Stomach (tissue), 8 donors: ENCODE measurements at regions not wholly inside any gene's neighbourhood (a gene's known extent, or its start where the extent isn't known, plus 50 kb on each side); places are given as distances from the start of the nearest gene placed in this dataset.

ENCODE experiments used
- DNase-seq, 2 donors: peaks; one replicate each; pipeline versions ENCODE4 v3.0.0 to v3.0.0-alpha.2; 2013 to 2019
- H3K27ac ChIP-seq, 5 donors: fragments of 200-600 bp in 4 of 5; sonication (generic) in 4 of 5; one replicate each; pipeline ENCODE4 v1.5.1; 2013 to 2019; ENCODE audit warnings: mild to moderate bottlenecking in 1 of 5, moderate library complexity in 1 of 5
- H3K27me3 ChIP-seq, 3 donors: fragments of 200-600 bp; sonication (generic); one replicate each; pipeline ENCODE4 v1.5.1; 2017 to 2019; ENCODE audit warnings: mixed run types in 1 of 3
- H3K36me3 ChIP-seq, 4 donors: fragments of 200-600 bp; sonication (generic); 1 replicate in 3 of 4; 2 replicates in 1 of 4; pipeline ENCODE4 v1.5.1; 2016 to 2019
- H3K4me1 ChIP-seq, 4 donors: fragments of 200-600 bp; sonication (generic); one replicate each; pipeline ENCODE4 v1.5.1; 2016 to 2019
- H3K4me3 ChIP-seq, 4 donors: fragments of 200-600 bp; sonication (generic) in 3 of 4; one replicate each; pipeline ENCODE4 v1.5.1; 2016 to 2019; ENCODE audit warnings: mild to moderate bottlenecking in 1 of 4
- H3K9me3 ChIP-seq, 4 donors: fragments of 200-600 bp; sonication (generic); one replicate each; pipeline ENCODE4 v1.5.1; 2016 to 2019
- EP300 ChIP-seq: sonication (generic); formaldehyde crosslinking; IDR thresholded peaks from one replicate; pipeline ENCODE4 v1.6.1; 2017; ENCODE audit warnings: antibody characterized with exemption
- POLR2A ChIP-seq, 4 donors: fragments of 450-650 bp; IDR thresholded peaks; one replicate each; pipeline ENCODE4 v1.6.1; 2016; ENCODE audit warnings: antibody characterized with exemption in 4 of 4, control low read depth in 2 of 4, mild to moderate bottlenecking in 1 of 4, moderate library complexity in 1 of 4
- POLR2AphosphoS5 ChIP-seq, 3 donors: sonication (generic); formaldehyde crosslinking; IDR thresholded peaks; one replicate each; pipeline ENCODE4 v1.6.1; 2016; ENCODE audit warnings: antibody characterized with exemption in 3 of 3
- WGBS, 5 donors: extraction: QIAGEN DNeasy Blood & Tissue Kit in 3 of 5; methylation state at CpG; one replicate each; pipeline versions ENCODE4 v1.1.5 to v1.1.7; 2013 to 2018; 5-methylcytosine and 5-hydroxymethylcytosine counted together
- intact Hi-C: fragments of 100-400 bp; cut with DNase I; formaldehyde crosslinking; loops from one replicate; pipeline ENCODE4 v1.15.1; 2023; ENCODE audit warnings: low total_unique reads
- TF ChIP-seq, protein P1 (sequence below), 7 experiments: fragments of 450-650 bp in 4 of 7; fragments of 200-600 bp in 3 of 7; sonication (generic) in 3 of 7; IDR thresholded peaks; one replicate each; pipeline ENCODE4 v1.5.1; 2016 to 2019; ENCODE audit warnings: antibody characterized with exemption in 7 of 7, control low read depth in 2 of 7, mild to moderate bottlenecking in 1 of 7
- donor health status: healthy with polysubstance abuse.
- donor health status: Bipolar disorder and iron deficiency.
- donor health status: healthy.

DNA sequence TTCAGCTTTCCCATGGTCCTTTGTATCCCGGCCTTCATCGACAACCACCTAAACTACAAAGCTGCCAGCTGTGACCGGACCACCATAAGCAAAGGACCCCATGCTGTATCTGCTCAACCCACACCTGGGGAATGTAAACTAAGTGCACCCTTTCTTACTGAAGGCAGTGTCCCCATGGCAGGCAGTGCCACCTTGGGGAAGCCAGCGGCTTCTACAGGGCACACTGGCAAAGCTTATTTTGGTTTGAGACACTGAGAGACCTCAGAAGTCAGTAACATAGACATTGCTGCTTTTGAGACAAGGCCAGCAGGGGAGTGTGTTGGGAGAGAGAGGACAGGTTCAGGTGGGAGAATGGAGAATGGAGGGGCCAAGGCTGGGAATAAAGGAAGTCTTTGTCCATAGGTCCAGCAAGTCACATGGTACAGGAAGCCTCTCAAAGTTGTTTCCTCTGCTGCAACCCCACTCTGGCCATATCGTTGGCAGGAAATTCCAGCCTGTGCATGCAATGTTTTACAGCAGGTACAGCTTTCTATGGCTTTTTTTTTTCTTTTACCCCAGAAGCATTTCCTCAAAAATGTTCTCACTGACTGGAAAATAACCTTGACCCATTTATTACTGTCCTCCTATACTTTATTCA is 85.9 kb upstream of the NPVF start:
- WGBS, 5 donors = 82 to 88% (median 84%) methylated on average over 5 of the region's 5 CpGs

GRCh38 chr7:25314731-25315267 is 86.5 kb upstream of the NPVF start:
- Histone ChIP-seq H3K9me3 (no peaks in the 10 kb centered on the region), H3K27ac (no peak overlapping the region), H3K27me3 (no peaks in the 10 kb centered on the region), H3K36me3 (no peaks in the 10 kb centered on the region), H3K4me1 (peaks cover 0 to 15% (median 7%) of the 10 kb centered on the region in 4 donors), H3K4me3 (no peak overlapping the region)
- peak in 1 of 2 donors; percentile 59 for DNase-seq
- WGBS, 5 donors = 47 to 70% (median 50%) methylated on average over 10 of the region's 10 CpGs
- intact Hi-C loops = no loop called here
- TF ChIP-seq POLR2A (IDR thresholded peaks at IDR 0.05) (no peak), EP300 (no peak), POLR2AphosphoS5 (IDR thresholded peaks at IDR 0.05) (no peak)
- TF ChIP-seq, protein P1, sequence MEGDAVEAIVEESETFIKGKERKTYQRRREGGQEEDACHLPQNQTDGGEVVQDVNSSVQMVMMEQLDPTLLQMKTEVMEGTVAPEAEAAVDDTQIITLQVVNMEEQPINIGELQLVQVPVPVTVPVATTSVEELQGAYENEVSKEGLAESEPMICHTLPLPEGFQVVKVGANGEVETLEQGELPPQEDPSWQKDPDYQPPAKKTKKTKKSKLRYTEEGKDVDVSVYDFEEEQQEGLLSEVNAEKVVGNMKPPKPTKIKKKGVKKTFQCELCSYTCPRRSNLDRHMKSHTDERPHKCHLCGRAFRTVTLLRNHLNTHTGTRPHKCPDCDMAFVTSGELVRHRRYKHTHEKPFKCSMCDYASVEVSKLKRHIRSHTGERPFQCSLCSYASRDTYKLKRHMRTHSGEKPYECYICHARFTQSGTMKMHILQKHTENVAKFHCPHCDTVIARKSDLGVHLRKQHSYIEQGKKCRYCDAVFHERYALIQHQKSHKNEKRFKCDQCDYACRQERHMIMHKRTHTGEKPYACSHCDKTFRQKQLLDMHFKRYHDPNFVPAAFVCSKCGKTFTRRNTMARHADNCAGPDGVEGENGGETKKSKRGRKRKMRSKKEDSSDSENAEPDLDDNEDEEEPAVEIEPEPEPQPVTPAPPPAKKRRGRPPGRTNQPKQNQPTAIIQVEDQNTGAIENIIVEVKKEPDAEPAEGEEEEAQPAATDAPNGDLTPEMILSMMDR (IDR thresholded peaks at IDR 0.05) = no peak

More for the DNA sequence above, 85.9 kb upstream of the NPVF start:
- Histone ChIP-seq H3K4me1 (peaks cover 0 to 15% (median 7%) of the 10 kb centered on the region in 4 donors), H3K36me3 (no peaks in the 10 kb centered on the region), H3K27me3 (no peaks in the 10 kb centered on the region), H3K4me3 (no peak overlapping the region), H3K9me3 (no peaks in the 10 kb centered on the region), H3K27ac (no peak overlapping the region)
- intact Hi-C loops = no loop called here
- TF ChIP-seq EP300 (no peak), POLR2AphosphoS5 (IDR thresholded peaks at IDR 0.05) (no peak), POLR2A (IDR thresholded peaks at IDR 0.05) (no peak)
- TF ChIP-seq, protein P1 (IDR thresholded peaks at IDR 0.05) = no peak
- DNase-seq = peak in 1 of 2 donors; percentile 44

GRCh38 chr7:25316366-25316765 is 88.1 kb upstream of the NPVF start:
- 61 to 71% (median 65%) methylated on average over 2 of the region's 2 CpGs for WGBS, 5 donors
- H3K27me3 ChIP-seq = no peaks in the 10 kb centered on the region
- TF ChIP-seq EP300 (no peak), POLR2A (IDR thresholded peaks at IDR 0.05) (no peak), POLR2AphosphoS5 (IDR thresholded peaks at IDR 0.05) (no peak)
- TF ChIP-seq, protein P1 (IDR thresholded peaks at IDR 0.05) = no peak
- H3K4me3 ChIP-seq = no peak overlapping the region
- H3K36me3 ChIP-seq = no peaks in the 10 kb centered on the region
- no peak for DNase-seq
- intact Hi-C loops = no loop called here
- H3K4me1 ChIP-seq = peaks cover 0 to 15% (median 7%) of the 10 kb centered on the region in 4 donors
- H3K9me3 ChIP-seq = no peaks in the 10 kb centered on the region
- H3K27ac ChIP-seq = no peak overlapping the region

DNA sequence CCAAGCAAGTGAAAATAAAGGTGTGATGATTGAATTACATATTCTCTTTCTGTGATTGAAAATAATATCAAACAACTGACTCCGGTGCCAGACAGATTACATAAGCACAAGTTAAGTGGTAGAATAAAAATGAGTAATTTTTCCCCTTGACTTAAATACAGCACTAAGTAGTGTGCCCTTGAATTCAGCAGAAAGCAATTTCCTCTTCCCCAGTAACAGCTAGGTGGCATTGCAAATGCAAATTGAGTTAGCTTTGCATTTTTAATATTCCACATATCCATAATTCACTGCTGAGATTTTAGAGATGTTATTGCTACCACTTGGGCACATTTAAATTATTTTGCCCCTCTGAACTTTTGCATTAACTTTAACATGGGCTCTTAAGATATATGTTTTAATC is 89.8 kb upstream of the NPVF start:
- WGBS, 5 donors = 93 to 100% (median 94%) methylated on average over 1 of the region's 1 CpG

More for the DNA sequence above, 89.8 kb upstream of the NPVF start:
- intact Hi-C loops = no loop called here
- Histone ChIP-seq H3K4me1 (peaks cover 0 to 15% (median 7%) of the 10 kb centered on the region in 4 donors), H3K27me3 (peaks cover 0 to 5% (median 0%) of the 10 kb centered on the region in 3 donors), H3K27ac (no peak overlapping the region), H3K36me3 (no peaks in the 10 kb centered on the region), H3K4me3 (no peak overlapping the region), H3K9me3 (no peaks in the 10 kb centered on the region)
- DNase-seq = no peak
- no peak for TF ChIP-seq POLR2AphosphoS5 (IDR thresholded peaks at IDR 0.05)
- TF ChIP-seq, protein P1 (IDR thresholded peaks at IDR 0.05) = no peak
